ENCODE measurements at regions not wholly inside any gene's neighbourhood (a gene's known extent, or its start where the extent isn't known, plus 50 kb on each side); places are given as distances from the start of the nearest gene placed in this dataset.

- Histone ChIP-seq H3K36me3 (replicated peaks in 1 of 2; ENCODE audit: control insufficient read depth in 1 of 2, insufficient read depth in 2 of 2, low read length in 2 of 2) (no peaks in the 10 kb centered on the region), H3K9ac (ENCODE audit: insufficient read depth, low read depth, low read length) (no peak overlapping the region), H2AFZ (ENCODE audit: low read length) (no peak overlapping the region), H3K4me3 (replicated peaks in 1 of 3; ENCODE audit: insufficient read depth in 1 of 3, low read depth in 2 of 3, low read length in 3 of 3) (no peak overlapping the region), H4K20me1 (ENCODE audit: insufficient read depth, low read length) (no peaks in the 10 kb centered on the region), H3K27me3 (ENCODE audit: control insufficient read depth in 1 of 2, insufficient read depth in 2 of 2, low read length in 2 of 2) (peaks cover 0 to 22% of the 10 kb centered on the region in 2 experiments), H3K4me1 (ENCODE audit: insufficient read depth, low read length) (no peaks in the 10 kb centered on the region), H3K4me2 (ENCODE audit: low read depth, low read length) (no peak overlapping the region), H3K79me2 (ENCODE audit: insufficient read depth, low read length) (no peaks in the 10 kb centered on the region), H3K27ac (ENCODE audit: extremely low read length, insufficient read depth, low read length) (no peak overlapping the region), H3K9me3 (ENCODE audit: low read length) (no peaks in the 10 kb centered on the region)
- in situ Hi-C loops (cut with HindIII; ENCODE audit: extremely low pct_ligation_motif_present, low pct_unique_long_range_greater_than_20kb), result no loop called here
- FAIRE-seq, result no peak
- TF ChIP-seq NFIB (CRISPR knock-in tag; IDR thresholded peaks at IDR 0.05; ENCODE audit: borderline replicate concordance) (no peak), KLF16 (CRISPR knock-in tag; IDR thresholded peaks at IDR 0.05) (no peak), ZBTB42 (CRISPR knock-in tag; IDR thresholded peaks at IDR 0.05) (no peak), BCL6 (CRISPR knock-in tag; IDR thresholded peaks at IDR 0.05) (no peak), ZNF335 (CRISPR knock-in tag; IDR thresholded peaks at IDR 0.05) (no peak), ZNF749 (CRISPR knock-in tag; IDR thresholded peaks at IDR 0.05; ENCODE audit: borderline replicate concordance) (no peak), ZNF512 (CRISPR knock-in tag; IDR thresholded peaks at IDR 0.05) (no peak), ZNF569 (CRISPR knock-in tag; IDR thresholded peaks at IDR 0.05; ENCODE audit: borderline replicate concordance) (no peak), AKNA (CRISPR knock-in tag; IDR thresholded peaks at IDR 0.05; ENCODE audit: borderline replicate concordance) (no peak), ZNF33B (CRISPR knock-in tag; IDR thresholded peaks at IDR 0.05) (no peak), ZNF883 (CRISPR knock-in tag; IDR thresholded peaks at IDR 0.05; ENCODE audit: not compliant biosample characterization) (no peak), ZSCAN9 (CRISPR knock-in tag; IDR thresholded peaks at IDR 0.05; ENCODE audit: borderline replicate concordance) (no peak), ZNF768 (CRISPR knock-in tag; IDR thresholded peaks at IDR 0.05) (no peak), ZNF558 (CRISPR knock-in tag; IDR thresholded peaks at IDR 0.05; ENCODE audit: borderline replicate concordance) (no peak), GABPB1 (CRISPR knock-in tag; IDR thresholded peaks at IDR 0.05) (no peak), CAMTA2 (CRISPR knock-in tag; IDR thresholded peaks at IDR 0.05; ENCODE audit: borderline replicate concordance) (no peak), ZNF782 (CRISPR knock-in tag; IDR thresholded peaks at IDR 0.05; ENCODE audit: borderline replicate concordance) (no peak), ZNF563 (CRISPR knock-in tag; IDR thresholded peaks at IDR 0.05) (no peak), CREBL2 (CRISPR knock-in tag; IDR thresholded peaks at IDR 0.05; ENCODE audit: borderline replicate concordance) (no peak)
- POLR2A ChIA-PET, result no interaction called here
- no TSS peak for BruUV-seq (replicated peaks)
- WGBS (ENCODE audit: low lambda C conversion rate), result 18% methylated on average over 4 of the region's 4 CpGs
- CTCF ChIA-PET (ENCODE audit: low intra/inter-chr PET ratio, low total read pairs), result no interaction called here
- intact Hi-C loops (cut with micrococcal nuclease; ENCODE audit: unreplicated experiment), result no loop called here
- no peak for ATAC-seq
- DNase-seq (ENCODE audit: low spot score), result no peak
These were observed 68.1 kb upstream of the ACKR3 start for GRCh38 chr2:236501531-236501930.
